GM23248 (cell line): ENCODE measurements at regions not wholly inside any gene's neighbourhood (a gene's known extent, or its start where the extent isn't known, plus 50 kb on each side); places are given as distances from the start of the nearest gene placed in this dataset.

ENCODE experiments used
- DNase-seq: peaks from one replicate; pipeline ENCODE4 v3.0.0-alpha.2; 2015
- H2AFZ ChIP-seq: fragments of 200-600 bp; sonication (generic); 2 replicates; pipeline ENCODE4 v1.6.1; 2016; ENCODE audit warnings: antibody characterized with exemption
- H3F3A ChIP-seq: fragments of 200-600 bp; sonication (generic); 2 replicates; pipeline ENCODE4 v1.6.1; 2016; ENCODE audit warnings: mild to moderate bottlenecking, antibody characterized with exemption, mixed run types; ENCODE audit not compliant: insufficient read depth
- H3K27ac ChIP-seq: fragments of 200-600 bp; sonication (generic); 2 replicates; pipeline ENCODE4 v1.5.1; 2016; ENCODE audit warnings: mild to moderate bottlenecking
- H3K27me3 ChIP-seq: fragments of 200-600 bp; sonication (generic); replicated peaks from 2 replicates; pipeline ENCODE4 v1.6.1; 2016; ENCODE audit warnings: mild to moderate bottlenecking; ENCODE audit not compliant: insufficient read depth
- H3K36me3 ChIP-seq: fragments of 200-600 bp; sonication (generic); 2 replicates; pipeline ENCODE4 v1.6.1; 2016; ENCODE audit warnings: low read depth, mild to moderate bottlenecking
- H3K4me1 ChIP-seq: fragments of 200-600 bp; sonication (generic); 2 replicates; pipeline ENCODE4 v1.6.1; 2016; ENCODE audit warnings: mild to moderate bottlenecking; ENCODE audit not compliant: insufficient read depth
- H3K4me2 ChIP-seq: fragments of 200-600 bp; sonication (generic); one replicate; pipeline ENCODE4 v1.6.1; 2016; ENCODE audit warnings: mild to moderate bottlenecking; ENCODE audit not compliant: unreplicated experiment
- H3K4me3 ChIP-seq: fragments of 200-600 bp; sonication (generic); 2 replicates; pipeline ENCODE4 v1.5.1; 2016; ENCODE audit warnings: mild to moderate bottlenecking
- H3K79me2 ChIP-seq: fragments of 200-600 bp; sonication (generic); 2 replicates; pipeline ENCODE4 v1.6.1; 2016; ENCODE audit warnings: mild to moderate bottlenecking; ENCODE audit not compliant: insufficient read depth
- H3K9ac ChIP-seq: fragments of 200-600 bp; sonication (generic); 2 replicates; pipeline ENCODE4 v1.6.1; 2016; ENCODE audit warnings: mild to moderate bottlenecking
- H3K9me2 ChIP-seq: fragments of 200-600 bp; sonication (generic); 2 replicates; pipeline ENCODE4 v1.6.1; 2016; ENCODE audit warnings: mixed run types, mild to moderate bottlenecking, moderate library complexity; ENCODE audit not compliant: insufficient read depth
- H3K9me3 ChIP-seq: fragments of 200-600 bp; sonication (generic); one replicate; pipeline ENCODE4 v1.6.1; 2017; ENCODE audit warnings: low read depth
- H4K20me1 ChIP-seq: fragments of 200-600 bp; sonication (generic); 2 replicates; pipeline ENCODE4 v1.6.0; 2016; ENCODE audit not compliant: insufficient read depth
- EZH2 ChIP-seq: fragments of 200-600 bp; sonication (generic); IDR thresholded peaks from 2 replicates; pipeline ENCODE4 v1.6.1; 2018; ENCODE audit warnings: antibody characterized with exemption, mild to moderate bottlenecking; ENCODE audit not compliant: insufficient read depth, poor library complexity, severe bottlenecking
- EZH2phosphoT487 ChIP-seq: fragments of 200-600 bp; sonication (generic); IDR thresholded peaks from 2 replicates; pipeline ENCODE4 v1.6.1; 2018; ENCODE audit warnings: antibody characterized with exemption, moderate library complexity, mild to moderate bottlenecking, low read depth; ENCODE audit not compliant: insufficient read depth
- WGBS, 2 experiments: methylation state at CpG; one replicate each; pipeline ENCODE4 v1.1.6; 2015 to 2017; ENCODE audit warnings: low lambda C conversion rate in 2 of 2, low coverage in 1 of 2; ENCODE audit errors: missing lambda C conversion rate in 2 of 2; 5-methylcytosine and 5-hydroxymethylcytosine counted together
- in situ Hi-C: fragments of 300-500 bp; cut with MboI; formaldehyde crosslinking; loops from 2 replicates; pipeline ENCODE4 v1.15.0; 2020

DNA sequence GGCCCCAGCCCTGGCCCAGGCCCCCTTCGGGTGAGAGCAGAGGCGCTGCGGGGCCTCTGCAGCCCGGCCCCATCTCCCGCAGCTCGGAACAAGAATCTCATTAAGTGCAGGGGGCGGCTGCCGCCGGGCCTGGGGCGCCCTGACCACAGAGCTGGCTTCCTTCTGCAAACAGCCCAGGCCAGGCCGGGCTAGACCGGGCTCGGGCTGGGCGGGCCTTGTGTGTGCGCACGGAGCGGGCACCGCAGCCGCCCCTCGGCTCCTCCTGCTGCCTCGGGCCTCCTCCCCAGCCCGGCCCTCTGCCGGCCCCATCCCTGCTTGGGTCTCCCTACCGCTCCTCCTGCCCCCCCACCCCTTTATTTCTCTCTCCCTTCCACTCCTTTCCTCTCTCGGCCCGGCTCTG, 83.3 kb downstream of the EFNB1 start:
- no peaks in the 10 kb centered on the region for H3F3A ChIP-seq
- H3K4me2 ChIP-seq, result no peak overlapping the region
- no peak for DNase-seq
- no peak overlapping the region for H2AFZ ChIP-seq
- H3K79me2 ChIP-seq, result no peaks in the 10 kb centered on the region
- no peak overlapping the region for H3K9ac ChIP-seq
- no peak overlapping the region for H3K4me3 ChIP-seq
- no peaks in the 10 kb centered on the region for H3K9me2 ChIP-seq
- H4K20me1 ChIP-seq, result no peaks in the 10 kb centered on the region
- H3K4me1 ChIP-seq, result no peaks in the 10 kb centered on the region
- TF ChIP-seq EZH2phosphoT487 (no peak), EZH2 (no peak)
- no peaks in the 10 kb centered on the region for H3K9me3 ChIP-seq
- 82 to 85% methylated on average over 4 to 16 of the region's 26 CpGs for WGBS, 2 experiments
- H3K36me3 ChIP-seq, result no peaks in the 10 kb centered on the region
- no peak overlapping the region for H3K27ac ChIP-seq
- H3K27me3 ChIP-seq, result no peaks in the 10 kb centered on the region
- in situ Hi-C loops, result no loop called here

DNA sequence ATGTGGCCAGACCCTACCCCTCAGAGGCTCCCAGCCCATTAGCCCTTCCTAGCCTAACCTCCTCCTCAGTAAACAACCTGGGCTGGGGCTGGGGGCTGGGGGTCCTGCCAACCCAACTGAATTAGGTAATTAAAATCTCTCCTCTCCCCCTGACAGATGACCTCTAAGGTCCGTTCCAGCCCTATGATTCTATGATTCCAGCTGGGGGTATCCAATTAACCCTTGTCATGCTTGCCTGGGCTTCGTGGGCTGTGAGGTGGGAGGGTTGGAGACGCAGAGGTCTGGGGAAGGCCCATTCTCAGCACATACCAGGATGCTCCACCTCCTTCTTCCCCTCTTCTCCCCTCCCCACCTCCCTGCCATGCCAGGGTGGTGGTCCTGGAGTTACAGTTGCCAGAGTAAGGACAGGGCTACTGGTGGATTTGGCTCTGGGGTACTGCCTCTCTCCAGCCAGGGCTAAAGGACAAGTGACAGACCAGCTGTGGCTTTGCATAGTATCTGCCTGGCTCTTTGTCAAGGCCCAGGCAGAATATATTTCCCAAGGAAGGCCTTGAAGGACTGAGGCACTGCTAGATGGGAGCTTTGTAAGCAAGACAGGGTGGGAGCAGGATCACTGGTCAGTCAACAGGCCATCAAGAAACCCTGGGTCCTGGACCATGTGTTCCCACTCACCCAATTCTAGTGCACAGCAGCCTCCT, 82.1 kb downstream of the EFNB1 start:
- no peaks in the 10 kb centered on the region for H3K9me2 ChIP-seq
- in situ Hi-C loops, result no loop called here
- H3K4me2 ChIP-seq, result no peak overlapping the region
- WGBS, 2 experiments, result 0 to 43% methylated on average over 1 to 3 of the region's 3 CpGs
- no peak for TF ChIP-seq EZH2
- no peak for TF ChIP-seq EZH2phosphoT487
- no peak for DNase-seq
- no peak overlapping the region for H3K4me3 ChIP-seq
- no peak overlapping the region for H3K9ac ChIP-seq
- no peaks in the 10 kb centered on the region for H3F3A ChIP-seq
- H4K20me1 ChIP-seq, result no peaks in the 10 kb centered on the region
- no peaks in the 10 kb centered on the region for H3K4me1 ChIP-seq
- H3K27ac ChIP-seq, result no peak overlapping the region
- no peaks in the 10 kb centered on the region for H3K27me3 ChIP-seq
- H2AFZ ChIP-seq, result no peak overlapping the region
- no peaks in the 10 kb centered on the region for H3K36me3 ChIP-seq
- no peaks in the 10 kb centered on the region for H3K9me3 ChIP-seq
- H3K79me2 ChIP-seq, result no peaks in the 10 kb centered on the region

DNA sequence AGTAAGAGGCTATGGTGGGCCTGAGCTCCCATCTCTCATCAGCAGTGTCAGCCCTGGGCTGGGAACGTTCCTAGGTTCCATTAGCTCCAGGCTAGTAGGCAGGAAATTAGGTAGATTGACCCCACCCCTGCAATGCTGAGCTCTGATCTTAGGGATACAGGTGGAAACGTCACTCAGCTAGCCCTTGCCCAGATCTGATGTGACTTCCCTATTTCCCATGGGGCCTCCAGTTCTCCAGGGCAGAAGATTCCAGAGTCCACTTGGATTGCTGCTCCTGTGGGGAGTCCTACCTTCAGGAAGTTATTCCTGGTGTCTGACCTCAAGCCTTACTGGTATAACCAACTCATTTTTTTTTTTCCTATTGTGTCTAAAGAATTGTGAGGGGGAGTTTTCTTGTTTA, 81.1 kb downstream of the EFNB1 start:
- Histone ChIP-seq H3K9ac (no peak overlapping the region), H3K4me3 (no peak overlapping the region), H3F3A (no peaks in the 10 kb centered on the region), H4K20me1 (no peaks in the 10 kb centered on the region), H3K4me2 (no peak overlapping the region), H3K27ac (no peak overlapping the region), H3K79me2 (no peaks in the 10 kb centered on the region), H3K27me3 (no peaks in the 10 kb centered on the region), H3K9me3 (no peaks in the 10 kb centered on the region), H3K36me3 (no peaks in the 10 kb centered on the region), H3K9me2 (no peaks in the 10 kb centered on the region), H2AFZ (no peak overlapping the region), H3K4me1 (no peaks in the 10 kb centered on the region)
- WGBS, 2 experiments, result 27 to 39% methylated on average over 2 of the region's 2 CpGs
- no peak for DNase-seq
- in situ Hi-C loops, result no loop called here
- no peak for TF ChIP-seq EZH2phosphoT487
- TF ChIP-seq EZH2, result no peak

DNA sequence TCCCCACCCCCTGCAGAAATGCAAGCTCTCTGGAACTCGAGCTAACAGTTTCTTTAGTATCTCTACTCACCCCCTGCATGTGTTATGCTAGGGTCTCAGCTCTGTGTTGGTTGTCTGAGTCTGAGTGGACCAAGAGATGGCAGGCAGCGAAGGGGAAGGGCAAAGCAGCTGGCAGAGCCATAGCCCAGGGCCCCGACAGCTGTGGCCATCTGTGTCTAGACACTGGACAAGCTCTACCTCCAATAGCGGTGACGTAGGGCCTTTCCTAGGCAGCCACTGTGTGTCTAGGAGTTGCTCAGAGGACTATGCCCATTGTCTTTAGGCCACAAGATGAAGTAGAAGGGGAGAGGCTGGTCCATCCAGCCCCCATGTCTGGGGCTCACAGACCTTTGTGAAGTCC, 79.2 kb downstream of the EFNB1 start:
- H4K20me1 ChIP-seq, result no peaks in the 10 kb centered on the region
- no peak overlapping the region for H3K4me2 ChIP-seq
- H3K4me3 ChIP-seq, result no peak overlapping the region
- WGBS, 2 experiments, result 50 to 53% methylated on average over 1 to 5 of the region's 5 CpGs
- H3F3A ChIP-seq, result no peaks in the 10 kb centered on the region
- H3K9me3 ChIP-seq, result no peaks in the 10 kb centered on the region
- no peaks in the 10 kb centered on the region for H3K36me3 ChIP-seq
- no peak overlapping the region for H3K9ac ChIP-seq
- H3K79me2 ChIP-seq, result no peaks in the 10 kb centered on the region
- H3K27ac ChIP-seq, result no peak overlapping the region
- in situ Hi-C loops, result no loop called here
- H3K27me3 ChIP-seq, result no peaks in the 10 kb centered on the region
- TF ChIP-seq EZH2phosphoT487, result no peak
- no peak for TF ChIP-seq EZH2
- H3K4me1 ChIP-seq, result no peaks in the 10 kb centered on the region
- DNase-seq, result no peak
- H2AFZ ChIP-seq, result no peak overlapping the region
- H3K9me2 ChIP-seq, result no peaks in the 10 kb centered on the region
